ACHN (cell line): ENCODE measurements at regions not wholly inside any gene's neighbourhood (a gene's known extent, or its start where the extent isn't known, plus 50 kb on each side); places are given as distances from the start of the nearest gene placed in this dataset.
"Not testable (repeated sequence)": the region's sequence is repeated elsewhere in the genome, so short reads cannot be mapped to it uniquely, and the experiment has no call there.

Experiments used
- DNase-seq: peaks from one replicate; pipeline ENCODE4 v3.0.0-alpha.2; 2015
- in situ Hi-C: cut with HindIII; loops from 2 replicates; pipeline ENCODE4 v1.10.0; 2017; ENCODE audit warnings: low sequenced_read_pairs, low pct_ligation_motif_present, low pct_unique_long_range_greater_than_20kb

- in situ Hi-C loops, result no loop called here
- no peak for DNase-seq
These were observed 106.7 kb downstream of the FAM174A start for GRCh38 chr5:100641833-100642232.

GRCh38 chr5:100643473-100643872, 108.3 kb downstream of the FAM174A start:
- no peak for DNase-seq

GRCh38 chr5:100644185-100644584, 109.0 kb downstream of the FAM174A start:
- in situ Hi-C loops, result no loop called here
- no peak for DNase-seq

More at GRCh38 chr5:100643473-100643872, 108.3 kb downstream of the FAM174A start:
- in situ Hi-C loops, result no loop called here

- no peak for DNase-seq
- in situ Hi-C loops, result no loop called here
These were observed 109.6 kb downstream of the FAM174A start for GRCh38 chr5:100644776-100645175.

GRCh38 chr5:100646011-100646410, 110.8 kb downstream of the FAM174A start:
- no peak for DNase-seq
- in situ Hi-C loops, result no loop called here

- DNase-seq, result no peak
- in situ Hi-C loops, result no loop called here
These were observed 111.5 kb downstream of the FAM174A start for GRCh38 chr5:100646691-100647090.

- peak; percentile 57 for DNase-seq
These were observed 112.5 kb downstream of the FAM174A start for GRCh38 chr5:100647461-100648230.

GRCh38 chr5:100654895-100655294, 119.7 kb downstream of the FAM174A start:
- no peak for DNase-seq
- in situ Hi-C loops, result no loop called here

More at GRCh38 chr5:100647461-100648230, 112.5 kb downstream of the FAM174A start:
- in situ Hi-C loops, result no loop called here

GRCh38 chr5:100656771-100657170, 121.6 kb downstream of the FAM174A start:
- DNase-seq, in situ Hi-C loops: not testable (repeated sequence)

GRCh38 chr5:100659080-100659795, 124.1 kb downstream of the FAM174A start:
- DNase-seq, result no peak
- in situ Hi-C loops, result no loop called here

GRCh38 chr5:100664140-100664539, 129.0 kb downstream of the FAM174A start:
- DNase-seq, result no peak
- in situ Hi-C loops, result no loop called here

- no peak for DNase-seq
- in situ Hi-C loops, result no loop called here
These were observed 132.0 kb downstream of the FAM174A start for GRCh38 chr5:100667161-100667630.

- in situ Hi-C loops, result no loop called here
- DNase-seq, result peak; percentile 16
These were observed 133.3 kb downstream of the FAM174A start for GRCh38 chr5:100668511-100668910.

- DNase-seq, result no peak
- in situ Hi-C loops, result no loop called here
These were observed 141.8 kb downstream of the FAM174A start for GRCh38 chr5:100676817-100677631.

GRCh38 chr5:100682625-100683024, 147.5 kb downstream of the FAM174A start:
- in situ Hi-C loops, result no loop called here
- DNase-seq, result no peak

GRCh38 chr5:100683881-100684280, 148.7 kb downstream of the FAM174A start:
- in situ Hi-C loops, result no loop called here
- no peak for DNase-seq

GRCh38 chr5:100685122-100685521, 149.9 kb downstream of the FAM174A start:
- in situ Hi-C loops, DNase-seq: not testable (repeated sequence)

- DNase-seq, in situ Hi-C loops: not testable (repeated sequence)
These were observed 153.7 kb downstream of the FAM174A start for GRCh38 chr5:100688834-100689233.

GRCh38 chr5:100690036-100690560, 154.9 kb downstream of the FAM174A start:
- DNase-seq, result no peak

More at GRCh38 chr5:100690036-100690560, 154.9 kb downstream of the FAM174A start:
- in situ Hi-C loops, result no loop called here
